CD4-positive, alpha-beta T cell treated with Interleukin-4 for 1 hour (primary cell): ENCODE measurements at regions not wholly inside any gene's neighbourhood (a gene's known extent, or its start where the extent isn't known, plus 50 kb on each side); places are given as distances from the start of the nearest gene placed in this dataset.

Source experiments
- DNase-seq, 2 donors: peaks; one replicate each; pipeline ENCODE4 v3.0.0-alpha.2; 2020 to 2022

DNA sequence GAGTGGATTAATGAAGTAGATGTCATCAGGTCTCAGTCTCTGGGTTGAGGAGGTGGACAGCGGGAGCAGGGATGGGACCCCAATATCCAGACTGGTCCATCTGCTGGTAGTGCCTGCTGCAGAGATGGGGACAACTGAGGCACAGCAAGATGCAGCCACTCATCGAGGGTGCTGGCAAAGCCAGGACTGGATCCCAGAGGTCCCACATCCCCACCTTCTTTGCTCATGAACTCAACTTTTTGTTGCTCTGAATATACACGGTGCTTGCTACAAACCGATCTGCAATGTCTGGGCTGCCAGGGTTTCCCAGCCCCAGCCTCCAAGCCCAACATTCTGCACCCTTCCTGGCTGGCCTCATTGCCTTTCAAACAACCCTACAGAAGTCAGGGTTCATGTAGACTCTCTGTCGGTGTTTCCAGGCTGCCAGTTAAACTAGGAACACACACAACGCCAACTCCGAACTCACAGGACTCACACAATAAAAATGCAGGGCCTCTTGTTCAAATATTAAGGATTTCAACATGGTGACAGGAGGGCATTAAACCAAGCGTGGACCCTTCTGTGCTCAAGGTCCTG lies 168.2 kb downstream of the MN1 start:
- no peak for DNase-seq

DNA sequence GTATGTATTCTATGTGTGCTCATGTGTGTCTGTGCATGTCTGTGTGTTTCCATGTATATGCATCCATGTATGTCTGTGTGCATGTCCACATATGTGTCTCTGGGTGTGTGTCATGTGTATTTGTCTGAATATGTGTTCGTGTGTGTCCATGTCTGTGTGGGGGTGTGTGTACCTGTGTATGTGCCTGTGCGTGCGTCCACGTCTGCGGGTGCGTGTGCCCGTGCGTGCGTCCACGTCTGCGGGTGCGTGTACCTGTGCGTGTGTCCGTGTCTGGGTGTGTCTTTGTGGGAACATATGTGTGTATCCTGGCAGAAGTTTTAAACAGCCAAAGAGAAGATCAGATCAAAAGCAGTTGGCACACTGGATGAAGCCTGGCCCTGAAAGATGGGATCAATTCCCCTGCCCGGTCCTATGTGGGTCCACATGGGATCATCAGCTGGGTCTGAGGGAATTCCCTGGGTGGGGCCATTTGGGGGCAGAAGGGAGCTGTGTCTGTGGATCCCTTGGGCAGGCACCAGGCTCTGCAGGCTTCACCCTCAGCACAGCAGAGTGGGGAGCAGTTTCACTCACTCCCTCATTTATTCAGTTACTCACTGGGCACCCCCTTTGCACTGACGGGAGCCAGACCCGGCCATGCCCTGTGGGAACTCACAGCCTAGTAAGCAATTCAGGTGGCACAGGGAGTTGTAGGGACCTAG lies 167.4 kb downstream of the MN1 start:
- DNase-seq: no peak

- no peak for DNase-seq
These were observed 166.1 kb downstream of the MN1 start for GRCh38 chr22:27635435-27635834.

- DNase-seq: no peak
These were observed 165.7 kb downstream of the MN1 start for GRCh38 chr22:27635852-27636251.

DNA sequence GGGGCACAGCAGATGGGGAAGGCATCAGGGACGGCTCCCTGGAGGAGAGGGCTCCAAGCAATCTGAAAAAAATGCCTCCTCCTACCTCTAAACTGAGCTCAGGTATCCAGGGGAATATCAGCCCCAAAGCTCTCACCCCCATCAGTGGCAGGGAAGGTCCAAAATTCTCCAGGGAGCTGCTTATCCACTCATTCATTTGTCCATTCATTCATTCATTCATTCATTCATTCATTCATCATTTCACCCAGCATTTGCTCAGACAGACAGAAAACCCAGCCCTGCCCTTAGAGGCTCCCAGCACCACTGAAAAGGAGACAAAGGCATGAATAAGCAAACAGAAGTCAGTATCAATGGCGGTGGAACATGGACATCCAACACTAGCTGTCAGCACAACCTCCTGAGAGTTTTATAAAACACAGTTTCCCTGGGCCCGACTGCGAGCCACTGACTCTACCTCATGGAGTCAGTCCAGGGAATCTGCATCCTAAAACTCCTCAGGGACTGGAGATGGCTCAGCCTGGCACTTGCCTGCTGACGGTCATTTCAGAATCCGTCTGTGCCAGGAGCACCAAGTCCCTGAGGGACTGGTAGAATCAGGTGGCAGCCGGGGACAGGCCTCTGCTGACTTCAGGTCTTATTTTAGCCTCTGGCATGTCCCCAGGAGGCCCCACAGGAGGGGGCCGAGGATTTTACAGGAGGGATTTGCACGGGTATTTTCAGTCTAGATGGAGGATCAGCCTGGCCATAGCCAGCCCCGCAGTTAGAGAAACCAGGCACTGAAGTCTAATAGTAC lies 164.6 kb downstream of the MN1 start:
- DNase-seq: no peak

DNA sequence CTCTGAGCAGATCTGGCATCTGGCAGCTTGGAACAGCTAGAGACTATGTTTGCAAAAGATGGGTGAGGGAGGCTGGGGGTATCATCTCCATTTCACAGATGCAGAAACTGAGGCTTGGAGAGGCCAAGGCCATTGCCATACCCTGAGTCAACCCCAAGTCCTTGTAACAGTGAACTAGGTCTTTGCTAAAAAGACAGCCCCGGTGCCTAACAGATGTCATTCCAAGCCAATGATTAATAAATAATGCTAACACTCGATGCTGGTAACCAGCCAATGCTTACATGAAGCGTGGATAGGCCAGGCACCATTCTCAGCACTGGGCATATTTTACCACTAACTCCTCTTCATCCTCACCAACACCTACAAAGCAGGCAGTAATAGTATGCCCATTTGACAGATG lies 164.0 kb downstream of the MN1 start:
- DNase-seq: no peak

DNA sequence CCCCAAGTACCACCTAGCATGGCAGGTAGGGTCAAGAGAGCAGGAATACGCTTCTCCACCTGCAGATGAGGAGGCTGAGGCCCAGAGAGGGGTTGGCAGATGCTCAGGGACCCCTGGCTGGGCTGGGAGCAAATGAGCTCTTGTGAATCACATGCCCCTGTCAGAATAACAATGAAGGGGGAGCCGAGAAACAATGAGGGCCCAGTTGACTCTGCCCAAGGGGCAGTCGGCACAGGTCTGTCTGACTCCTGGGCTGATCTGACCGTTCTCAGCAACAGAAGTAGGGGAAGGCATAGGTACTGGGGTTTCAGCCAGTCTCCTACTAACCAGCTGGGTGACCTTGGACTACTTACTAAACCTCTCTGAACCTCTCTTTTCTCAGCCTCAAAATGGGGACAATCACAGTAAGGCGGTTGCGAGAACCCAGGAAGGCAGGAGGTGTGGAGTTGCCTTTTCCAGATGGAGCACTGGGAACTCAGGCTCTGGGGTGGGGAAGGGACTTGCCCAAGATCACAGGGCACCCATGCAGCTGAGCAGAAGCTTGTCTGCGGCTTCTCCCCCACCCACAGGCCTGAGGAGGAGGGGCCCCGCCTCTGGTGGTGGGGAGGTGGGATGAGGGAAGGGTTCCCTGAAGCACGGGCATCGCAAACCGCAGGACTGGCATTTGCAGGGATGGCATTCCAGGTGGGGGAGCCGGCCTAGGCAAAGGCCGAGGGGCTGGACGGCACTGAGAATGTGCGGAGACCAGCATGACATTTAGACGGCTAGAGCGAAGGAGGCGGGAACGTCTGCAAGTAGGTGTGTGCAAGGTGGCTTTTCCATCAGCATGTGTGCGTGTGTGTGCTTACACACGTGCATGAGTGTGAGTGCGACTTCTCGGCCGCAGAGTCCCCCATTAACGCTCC lies 163.0 kb downstream of the MN1 start:
- DNase-seq: no peak

DNA sequence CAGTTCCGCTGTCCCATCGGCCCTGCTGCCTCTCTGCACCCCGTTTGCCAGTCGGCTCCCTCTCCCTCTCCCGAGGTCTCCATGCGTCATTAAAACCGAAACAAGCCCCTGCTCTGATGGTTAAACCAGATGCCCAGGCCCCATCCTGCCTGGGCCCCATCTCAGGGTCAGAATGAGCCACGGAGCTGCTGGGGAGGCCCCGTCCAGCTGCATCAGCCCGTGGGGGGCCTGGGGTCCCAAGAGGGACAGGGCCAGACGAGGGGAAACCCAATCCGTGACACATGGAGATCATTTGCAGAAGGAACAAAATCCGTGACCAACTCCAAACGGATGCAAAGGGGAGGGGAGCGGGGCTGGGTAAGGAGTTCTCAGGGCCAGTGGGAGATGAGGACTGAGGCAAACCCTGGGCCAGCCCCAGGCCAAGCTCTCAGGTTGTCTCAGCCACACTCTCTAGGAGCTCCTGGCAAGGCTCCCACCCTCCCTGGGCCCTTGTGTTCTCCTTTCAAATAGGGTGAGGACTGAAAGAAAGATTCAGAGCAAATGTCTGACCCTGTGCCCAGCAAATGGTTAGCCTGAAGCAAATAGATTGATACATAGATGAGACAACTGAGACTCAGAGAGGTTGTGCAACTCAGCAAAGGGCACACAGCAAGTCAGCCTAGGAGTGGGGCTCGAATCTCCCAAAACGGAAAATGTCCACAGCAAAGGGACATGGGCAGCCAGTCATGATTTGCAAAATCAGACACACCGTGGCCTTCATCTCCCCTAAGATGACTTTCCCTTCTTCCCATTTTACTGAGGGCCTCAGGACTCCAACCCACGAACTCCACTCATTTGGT lies 162.1 kb downstream of the MN1 start:
- DNase-seq: no peak

DNA sequence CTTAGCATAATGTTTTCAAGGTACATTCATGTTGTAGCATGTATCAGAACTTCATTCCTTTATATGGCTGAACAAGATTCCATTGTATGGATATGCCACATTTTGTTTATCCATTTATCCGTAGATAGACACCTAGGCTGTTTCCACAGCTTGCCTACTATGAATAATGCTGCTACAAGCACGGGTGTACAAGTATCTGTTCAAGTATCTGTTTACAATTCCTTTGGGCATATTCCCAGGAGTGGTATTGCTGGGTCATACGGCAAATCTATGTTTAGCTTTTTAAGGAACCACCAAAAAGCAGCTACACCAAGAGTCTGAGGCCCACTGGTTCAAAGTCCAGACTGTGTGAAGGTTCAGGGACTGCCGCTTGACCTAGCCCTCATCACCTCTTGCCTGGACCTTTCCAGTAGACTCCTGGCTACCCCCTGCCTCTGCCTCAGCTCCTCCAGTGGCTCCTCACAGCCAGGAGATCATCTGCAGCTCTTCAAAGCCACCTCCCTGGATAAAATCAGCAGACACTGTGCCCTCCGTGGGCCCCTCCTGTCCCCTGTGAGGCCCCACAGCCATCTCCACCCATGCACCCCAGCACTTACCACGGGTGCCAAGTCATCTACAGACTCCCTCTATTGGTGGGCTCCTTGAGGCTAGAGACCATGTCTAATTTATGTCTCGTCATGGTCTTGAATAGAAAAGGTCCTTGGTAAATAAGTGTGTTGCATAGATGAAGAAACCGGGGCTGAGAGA lies 160.3 kb downstream of the MN1 start:
- DNase-seq: no peak

- DNase-seq: no peak
These were observed 159.3 kb downstream of the MN1 start for GRCh38 chr22:27642104-27642800.

DNA sequence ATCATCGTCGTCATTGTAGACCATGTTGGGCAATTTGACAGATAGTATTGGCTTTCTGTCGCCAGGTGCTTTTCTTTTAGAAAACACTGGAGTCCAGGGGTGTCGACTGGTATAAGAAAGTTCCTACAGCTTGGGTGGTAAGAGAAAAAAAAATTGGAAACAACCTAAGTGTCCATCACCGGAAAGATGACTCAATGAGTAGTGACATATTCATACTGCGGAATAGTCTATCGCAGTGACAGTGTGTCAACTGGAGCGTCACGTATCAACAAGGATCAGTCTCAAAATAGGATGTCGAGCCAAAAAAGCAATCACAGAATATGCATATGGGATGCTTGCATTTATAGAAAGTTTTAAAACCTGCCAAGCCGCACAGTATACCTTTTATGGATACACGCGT lies 157.6 kb downstream of the MN1 start:
- no peak for DNase-seq

DNA sequence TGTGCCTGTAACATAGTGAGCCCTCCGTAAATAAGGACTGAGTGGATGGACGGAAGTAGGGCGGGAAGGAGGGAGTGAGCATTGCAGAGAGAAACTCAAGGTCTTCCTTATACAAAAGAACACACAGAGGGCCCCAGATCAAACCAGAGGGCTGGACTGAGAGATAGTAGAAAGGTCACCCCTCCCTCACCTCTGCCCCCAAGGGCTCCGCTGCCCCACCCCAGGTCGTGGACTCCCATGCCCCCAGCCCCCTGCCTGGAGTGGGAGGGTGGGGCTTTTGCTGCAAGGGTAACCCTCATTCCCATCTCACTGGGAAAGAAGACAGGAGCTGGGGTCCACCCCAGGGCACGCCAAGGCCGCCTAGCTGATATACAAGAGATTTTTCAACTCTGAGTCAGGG lies 157.0 kb downstream of the MN1 start:
- no peak for DNase-seq

GRCh38 chr22:27647540-27647939 lies 154.0 kb downstream of the MN1 start:
- DNase-seq: no peak

DNA sequence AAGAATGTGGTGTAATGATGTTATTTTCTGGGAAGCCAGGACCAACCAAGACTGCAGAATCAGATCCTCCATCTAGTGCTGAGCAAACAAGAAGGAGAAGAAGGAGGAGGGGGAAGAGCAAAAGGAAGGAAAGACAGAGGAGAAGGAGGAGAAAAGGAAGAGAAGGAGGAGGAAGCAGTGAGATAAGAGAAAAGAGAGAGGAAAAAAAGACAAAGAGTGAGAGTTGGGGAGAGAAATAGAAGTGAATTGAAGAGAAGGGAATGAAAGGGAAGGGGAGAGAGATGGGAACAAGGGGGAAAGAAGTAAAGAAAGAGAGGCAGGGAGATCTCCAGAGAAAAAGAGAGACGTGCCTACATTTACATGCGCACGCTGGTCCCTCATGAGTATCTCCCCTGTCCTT lies 153.5 kb downstream of the MN1 start:
- no peak for DNase-seq

- DNase-seq: no peak
These were observed 152.7 kb downstream of the MN1 start for GRCh38 chr22:27648853-27649252.

DNA sequence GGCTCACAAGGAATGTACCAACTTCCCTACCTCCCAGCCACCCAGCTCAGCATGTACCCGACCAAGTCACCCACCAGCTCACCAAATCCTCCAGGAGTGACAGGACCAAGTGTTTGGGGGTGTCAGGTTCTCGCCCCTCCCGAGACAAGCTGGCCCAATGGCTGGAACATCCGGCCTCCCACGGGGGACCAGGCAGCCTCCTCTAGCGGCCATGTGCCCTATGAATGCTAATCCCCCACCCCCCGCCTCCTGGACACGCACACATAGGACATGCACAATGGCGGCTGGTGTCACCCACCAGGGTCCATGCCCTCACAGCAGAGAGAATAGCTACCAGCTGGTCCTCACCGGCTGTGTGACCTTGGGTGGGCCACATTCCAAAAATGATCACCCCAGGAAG lies 151.0 kb downstream of the MN1 start:
- DNase-seq: no peak

DNA sequence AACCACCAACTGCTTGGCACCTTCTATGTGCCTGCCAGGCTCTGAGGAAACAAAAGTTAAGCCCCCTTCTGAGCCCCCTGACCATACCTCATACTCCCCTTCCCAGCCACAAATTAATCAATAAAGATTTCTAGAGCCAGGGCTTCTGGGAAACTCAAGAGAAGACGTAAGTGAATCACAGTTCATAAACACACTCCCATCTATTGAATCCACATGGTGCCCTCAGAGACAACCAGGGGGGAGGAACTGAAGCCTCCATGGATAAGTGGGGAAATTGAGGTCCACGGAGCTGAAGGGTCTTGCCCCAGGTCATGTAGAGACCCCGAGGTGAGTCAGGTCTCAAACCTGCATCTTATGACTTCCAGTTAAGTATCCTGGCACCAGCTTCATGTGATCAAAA lies 150.6 kb downstream of the MN1 start:
- DNase-seq: no peak

DNA sequence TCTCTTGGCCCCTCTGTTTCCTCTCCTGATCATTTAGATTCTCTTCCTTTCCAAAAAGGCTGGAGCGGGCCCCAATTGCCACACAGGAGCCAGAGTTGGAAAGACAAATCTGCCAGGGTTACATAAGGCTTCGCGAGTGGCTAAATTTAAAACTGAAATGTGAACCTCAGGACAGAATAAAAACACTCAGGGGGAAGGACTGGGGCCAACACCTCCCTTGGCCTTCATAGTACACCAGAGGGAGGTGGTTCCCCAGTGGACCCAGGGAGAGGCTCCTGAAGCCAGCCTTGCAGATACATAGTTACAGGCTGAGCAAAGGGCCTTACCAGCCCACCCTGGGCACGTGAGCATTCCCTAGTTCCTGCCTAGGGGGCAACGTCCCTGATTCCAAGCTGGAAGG lies 150.1 kb downstream of the MN1 start:
- DNase-seq: no peak

DNA sequence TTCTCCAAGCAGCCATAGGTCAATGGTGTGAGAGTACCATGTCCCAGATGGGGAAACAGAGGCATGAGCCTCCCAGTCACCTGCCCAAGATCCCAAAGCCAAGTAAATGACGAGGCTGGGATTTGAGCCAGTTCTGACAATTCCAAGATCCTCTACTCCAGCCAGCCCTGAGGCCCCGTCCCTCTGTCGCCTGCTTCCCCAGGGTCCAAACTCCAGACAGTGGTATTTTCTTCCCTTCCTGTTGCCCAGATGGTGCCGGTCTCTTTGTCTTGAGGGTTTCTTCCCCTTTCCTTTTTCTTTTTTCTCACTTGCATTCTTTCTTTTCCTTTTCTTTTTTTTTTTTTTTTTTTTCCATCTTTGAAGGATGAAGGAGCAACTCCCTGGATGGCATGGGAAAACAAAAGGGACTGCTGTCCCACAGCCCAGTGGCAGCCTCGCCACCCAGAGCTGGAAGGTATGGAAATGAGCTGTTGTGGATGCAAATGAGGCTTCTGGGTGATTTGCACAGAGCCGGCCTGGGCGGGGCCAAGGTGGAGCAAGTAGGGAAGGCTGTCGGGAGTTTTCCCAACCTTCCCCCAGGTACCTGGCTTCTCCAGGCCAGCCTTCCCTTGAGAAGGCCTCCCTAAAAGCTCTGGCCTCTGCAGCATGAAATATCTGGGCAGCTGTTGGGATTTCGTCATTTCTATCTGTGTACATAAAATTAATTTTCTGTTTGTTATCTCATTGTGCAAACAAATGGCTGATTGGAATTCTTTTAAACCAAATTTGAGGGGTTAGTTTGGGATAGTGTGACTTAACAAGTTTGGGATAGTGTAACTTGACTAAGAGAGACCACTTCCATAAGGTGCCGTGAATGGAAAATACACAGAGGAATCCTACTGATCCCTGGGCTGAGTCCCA lies 146.8 kb downstream of the MN1 start:
- no peak for DNase-seq
